ENCODE measurements at regions not wholly inside any gene's neighbourhood (a gene's known extent, or its start where the extent isn't known, plus 50 kb on each side); places are given as distances from the start of the nearest gene placed in this dataset.

- TF ChIP-seq RAD21 (IDR thresholded peaks at IDR 0.05; ENCODE audit: low read depth) (no peak), EGR1 (IDR thresholded peaks at IDR 0.05; ENCODE audit: low read depth) (no peak), POLR2A (IDR thresholded peaks at IDR 0.05; ENCODE audit: borderline replicate concordance, extremely low read depth, insufficient read depth, insufficient read length) (no peak), CEBPB (IDR thresholded peaks at IDR 0.05; ENCODE audit: low read depth) (no peak)
Observed at GRCh38 chr2:5618271-5618670, 73.9 kb upstream of the SOX11 start.
